ENCODE measurements at regions not wholly inside any gene's neighbourhood (a gene's known extent, or its start where the extent isn't known, plus 50 kb on each side); places are given as distances from the start of the nearest gene placed in this dataset.

GRCh38 chr9:32875748-32876147 lies 92.4 kb downstream of the TMEM215 start:
- Histone ChIP-seq H3K36me3 (no peaks in the 10 kb centered on the region), H3K9me3 (replicated peaks) (no peaks in the 10 kb centered on the region), H3K4me3 (no peak overlapping the region), H3K27ac (replicated peaks) (no peak overlapping the region), H3K4me1 (peaks cover 29% of the 10 kb centered on the region), H3K27me3 (ENCODE audit: low read depth) (no peaks in the 10 kb centered on the region)
- intact Hi-C loops (cut with micrococcal nuclease): no loop called here
- DNase-seq: no peak
- no peak for TF ChIP-seq CTCF (IDR thresholded peaks at IDR 0.05; ENCODE audit: borderline replicate concordance)

- intact Hi-C loops (cut with micrococcal nuclease): no loop called here
These were observed 93.8 kb downstream of the TMEM215 start for GRCh38 chr9:32877103-32877502.

GRCh38 chr9:32877639-32878217 lies 94.4 kb downstream of the TMEM215 start:
- H3K4me1 ChIP-seq: peaks cover 29% of the 10 kb centered on the region
- intact Hi-C loops (cut with micrococcal nuclease): no loop called here
- H3K9me3 ChIP-seq (replicated peaks): no peaks in the 10 kb centered on the region
- H3K27me3 ChIP-seq (ENCODE audit: low read depth): no peaks in the 10 kb centered on the region
- no peak overlapping the region for H3K4me3 ChIP-seq
- no peaks in the 10 kb centered on the region for H3K36me3 ChIP-seq
- peak overlapping the region; percentile 52 for H3K27ac ChIP-seq (replicated peaks)
- TF ChIP-seq CTCF (IDR thresholded peaks at IDR 0.05; ENCODE audit: borderline replicate concordance): no peak
- DNase-seq: no peak

More at GRCh38 chr9:32877103-32877502, 93.8 kb downstream of the TMEM215 start:
- H3K36me3 ChIP-seq: no peaks in the 10 kb centered on the region
- DNase-seq: no peak
- H3K9me3 ChIP-seq (replicated peaks): no peaks in the 10 kb centered on the region
- peak overlapping the region; percentile 52 for H3K27ac ChIP-seq (replicated peaks)
- TF ChIP-seq CTCF (IDR thresholded peaks at IDR 0.05; ENCODE audit: borderline replicate concordance): no peak
- no peaks in the 10 kb centered on the region for H3K27me3 ChIP-seq (ENCODE audit: low read depth)
- H3K4me1 ChIP-seq: peaks cover 29% of the 10 kb centered on the region
- H3K4me3 ChIP-seq: no peak overlapping the region

- Histone ChIP-seq H3K4me1 (peaks cover 29% of the 10 kb centered on the region), H3K36me3 (no peaks in the 10 kb centered on the region), H3K9me3 (replicated peaks) (no peaks in the 10 kb centered on the region), H3K27me3 (ENCODE audit: low read depth) (no peaks in the 10 kb centered on the region), H3K27ac (replicated peaks) (no peak overlapping the region), H3K4me3 (no peak overlapping the region)
- TF ChIP-seq CTCF (IDR thresholded peaks at IDR 0.05; ENCODE audit: borderline replicate concordance): no peak
- intact Hi-C loops (cut with micrococcal nuclease): no loop called here
- no peak for DNase-seq
These were observed 96.0 kb downstream of the TMEM215 start for GRCh38 chr9:32879335-32879734.

GRCh38 chr9:32881948-32882347 lies 98.6 kb downstream of the TMEM215 start:
- Histone ChIP-seq H3K4me3 (no peak overlapping the region), H3K4me1 (peaks cover 12% of the 10 kb centered on the region), H3K36me3 (no peaks in the 10 kb centered on the region), H3K27ac (replicated peaks) (no peak overlapping the region), H3K9me3 (replicated peaks) (no peaks in the 10 kb centered on the region), H3K27me3 (ENCODE audit: low read depth) (no peaks in the 10 kb centered on the region)
- no peak for TF ChIP-seq CTCF (IDR thresholded peaks at IDR 0.05; ENCODE audit: borderline replicate concordance)
- DNase-seq: no peak
- intact Hi-C loops (cut with micrococcal nuclease): no loop called here
